ENCODE measurements at regions not wholly inside any gene's neighbourhood (a gene's known extent, or its start where the extent isn't known, plus 50 kb on each side); places are given as distances from the start of the nearest gene placed in this dataset.

DNA sequence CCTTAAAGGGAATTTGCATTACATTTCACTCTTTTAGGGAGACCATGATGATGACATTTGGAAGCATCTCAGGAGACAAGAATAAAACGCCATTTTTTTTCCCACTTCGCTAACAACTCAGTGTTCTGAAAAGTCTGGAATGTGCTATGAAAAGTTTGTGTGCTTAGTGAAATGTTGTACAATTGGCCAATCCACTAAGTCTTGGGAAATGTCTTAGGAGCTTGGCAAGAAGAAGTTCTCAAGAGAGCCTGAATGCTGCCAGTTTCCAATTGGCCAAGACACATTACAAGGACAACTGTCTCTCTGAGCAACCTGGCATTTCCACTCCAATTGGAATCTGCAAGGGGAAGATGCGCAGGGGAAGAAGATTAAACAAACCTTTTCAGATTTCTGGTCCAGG is 401.8 kb downstream of the RWDD3 start (continued):
- TF ChIP-seq, protein P1, sequence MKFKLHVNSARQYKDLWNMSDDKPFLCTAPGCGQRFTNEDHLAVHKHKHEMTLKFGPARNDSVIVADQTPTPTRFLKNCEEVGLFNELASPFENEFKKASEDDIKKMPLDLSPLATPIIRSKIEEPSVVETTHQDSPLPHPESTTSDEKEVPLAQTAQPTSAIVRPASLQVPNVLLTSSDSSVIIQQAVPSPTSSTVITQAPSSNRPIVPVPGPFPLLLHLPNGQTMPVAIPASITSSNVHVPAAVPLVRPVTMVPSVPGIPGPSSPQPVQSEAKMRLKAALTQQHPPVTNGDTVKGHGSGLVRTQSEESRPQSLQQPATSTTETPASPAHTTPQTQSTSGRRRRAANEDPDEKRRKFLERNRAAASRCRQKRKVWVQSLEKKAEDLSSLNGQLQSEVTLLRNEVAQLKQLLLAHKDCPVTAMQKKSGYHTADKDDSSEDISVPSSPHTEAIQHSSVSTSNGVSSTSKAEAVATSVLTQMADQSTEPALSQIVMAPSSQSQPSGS (IDR thresholded peaks at IDR 0.05; ENCODE audit: low read length) = no peak
- no peak for TF ChIP-seq CHD2 (IDR thresholded peaks at IDR 0.05; ENCODE audit: low read length)

Measured in H1 (cell line).